ENCODE measurements at regions not wholly inside any gene's neighbourhood (a gene's known extent, or its start where the extent isn't known, plus 50 kb on each side); places are given as distances from the start of the nearest gene placed in this dataset.

GRCh38 chr15:38688761-38689160 lies 124.1 kb upstream of the RASGRP1 start:
- POLR2A ChIA-PET: interaction anchor here (0.6 to 1.6 kb wide), 7 partner anchors 14 to 248 kb away, joined by 3 to 4 read pairs (median 4); no protein-coding TSS in a partner anchor
- Histone ChIP-seq H3K36me3 (ENCODE audit: insufficient read depth, low read length) (no peaks in the 10 kb centered on the region), H3K27ac (ENCODE audit: low read depth, low read length, poor library complexity, severe bottlenecking) (no peak overlapping the region), H3K4me1 (ENCODE audit: insufficient read depth, low read length, poor library complexity, severe bottlenecking) (peaks cover 29% of the 10 kb centered on the region), H3K4me2 (ENCODE audit: low read length) (peak overlapping the region; percentile 14; the same call in 1 of the 2 replicates), H3K4me3 (ENCODE audit: low read depth, low read length, poor library complexity, severe bottlenecking) (no peak overlapping the region), H2AFZ (ENCODE audit: low read length) (peak overlapping the region; percentile 62), H4K20me1 (ENCODE audit: insufficient read depth, low read length) (no peaks in the 10 kb centered on the region), H3K9me3 (ENCODE audit: low read length) (no peaks in the 10 kb centered on the region), H3K79me2 (ENCODE audit: insufficient read depth, low read depth, low read length) (no peaks in the 10 kb centered on the region), H3K9me2 (ENCODE audit: insufficient read depth, low read length) (no peaks in the 10 kb centered on the region)
- peak; percentile 15 for DNase-seq (ENCODE audit: low spot score)
- TF ChIP-seq EZH2phosphoT487 (IDR thresholded peaks at IDR 0.05; ENCODE audit: borderline replicate concordance, low read depth, low read length): no peak
- no peak for TF ChIP-seq CTCF (conservative IDR thresholded peaks at IDR 0.05; ENCODE audit: low read length)
- no TSS peak for BruUV-seq (replicated peaks)
- intact Hi-C loops (cut with micrococcal nuclease; ENCODE audit: unreplicated experiment): no loop called here
- CTCF ChIA-PET (ENCODE audit: unreplicated experiment): interaction anchor here (1.0 kb wide), 1 partner anchor 11 kb away, joined by 3 read pairs; no protein-coding TSS in a partner anchor

GRCh38 chr15:38689522-38689921 lies 124.9 kb upstream of the RASGRP1 start:
- ChIA-PET CTCF (ENCODE audit: unreplicated experiment) (interaction anchor here (1.2 to 2.4 kb wide), 4 partner anchors 10 to 249 kb away, joined by 3 to 10 read pairs (median 8); partner anchors contain the start of gene RASGRP1), POLR2A (interaction anchor here (0.8 to 1.6 kb wide), 4 partner anchors 15 to 172 kb away, joined by 3 to 4 read pairs (median 4); no protein-coding TSS in a partner anchor)
- H3K27ac ChIP-seq (ENCODE audit: low read depth, low read length, poor library complexity, severe bottlenecking): no peak overlapping the region
- no peaks in the 10 kb centered on the region for H4K20me1 ChIP-seq (ENCODE audit: insufficient read depth, low read length)
- BruUV-seq (replicated peaks): no TSS peak
- peaks cover 27% of the 10 kb centered on the region for H3K4me1 ChIP-seq (ENCODE audit: insufficient read depth, low read length, poor library complexity, severe bottlenecking)
- H3K4me2 ChIP-seq (ENCODE audit: low read length): no peak overlapping the region
- H3K4me3 ChIP-seq (ENCODE audit: low read depth, low read length, poor library complexity, severe bottlenecking): no peak overlapping the region
- H3K79me2 ChIP-seq (ENCODE audit: insufficient read depth, low read depth, low read length): no peaks in the 10 kb centered on the region
- intact Hi-C loops (cut with micrococcal nuclease; ENCODE audit: unreplicated experiment): no loop called here
- H2AFZ ChIP-seq (ENCODE audit: low read length): peak overlapping the region; percentile 62
- no peak for DNase-seq (ENCODE audit: low spot score)
- H3K9me2 ChIP-seq (ENCODE audit: insufficient read depth, low read length): no peaks in the 10 kb centered on the region
- H3K9me3 ChIP-seq (ENCODE audit: low read length): no peaks in the 10 kb centered on the region
- no peak for TF ChIP-seq CTCF (conservative IDR thresholded peaks at IDR 0.05; ENCODE audit: low read length)
- TF ChIP-seq EZH2phosphoT487 (IDR thresholded peaks at IDR 0.05; ENCODE audit: borderline replicate concordance, low read depth, low read length): no peak
- no peaks in the 10 kb centered on the region for H3K36me3 ChIP-seq (ENCODE audit: insufficient read depth, low read length)

- Histone ChIP-seq H3K79me2 (ENCODE audit: insufficient read depth, low read depth, low read length) (no peaks in the 10 kb centered on the region), H3K4me1 (ENCODE audit: insufficient read depth, low read length, poor library complexity, severe bottlenecking) (peaks cover 27% of the 10 kb centered on the region), H3K4me3 (ENCODE audit: low read depth, low read length, poor library complexity, severe bottlenecking) (no peak overlapping the region), H3K9me3 (ENCODE audit: low read length) (no peaks in the 10 kb centered on the region), H3K9me2 (ENCODE audit: insufficient read depth, low read length) (no peaks in the 10 kb centered on the region), H4K20me1 (ENCODE audit: insufficient read depth, low read length) (no peaks in the 10 kb centered on the region), H2AFZ (ENCODE audit: low read length) (peak overlapping the region; percentile 62; the same call in 1 of the 2 replicates), H3K27ac (ENCODE audit: low read depth, low read length, poor library complexity, severe bottlenecking) (no peak overlapping the region), H3K4me2 (ENCODE audit: low read length) (no peak overlapping the region), H3K36me3 (ENCODE audit: insufficient read depth, low read length) (no peaks in the 10 kb centered on the region)
- intact Hi-C loops (cut with micrococcal nuclease; ENCODE audit: unreplicated experiment): loop anchor here (5.0 kb wide), 1 partner anchor 693 kb away; no protein-coding TSS in a partner anchor
- DNase-seq (ENCODE audit: low spot score): no peak
- CTCF ChIA-PET (ENCODE audit: unreplicated experiment): interaction anchor here (0.8 to 2.4 kb wide), 5 partner anchors 9 to 250 kb away, joined by 3 to 10 read pairs (median 6); partner anchors contain the start of gene RASGRP1
- no peak for TF ChIP-seq CTCF (conservative IDR thresholded peaks at IDR 0.05; ENCODE audit: low read length)
- TF ChIP-seq EZH2phosphoT487 (IDR thresholded peaks at IDR 0.05; ENCODE audit: borderline replicate concordance, low read depth, low read length): no peak
- BruUV-seq (replicated peaks): no TSS peak
- POLR2A ChIA-PET: interaction anchor here (0.8 to 1.6 kb wide), 3 partner anchors 25 to 181 kb away, joined by 3 to 5 read pairs (median 4); no protein-coding TSS in a partner anchor
These were observed 125.6 kb upstream of the RASGRP1 start for GRCh38 chr15:38690216-38690615.

Data from OCI-LY7 (cell line).